AG20443 (cell line): ENCODE measurements at regions not wholly inside any gene's neighbourhood (a gene's known extent, or its start where the extent isn't known, plus 50 kb on each side); places are given as distances from the start of the nearest gene placed in this dataset.

ENCODE experiments used
- DNase-seq: peaks from one replicate; pipeline ENCODE4 v3.0.0; 2012; ENCODE audit warnings: low spot score, mixed read lengths

DNA sequence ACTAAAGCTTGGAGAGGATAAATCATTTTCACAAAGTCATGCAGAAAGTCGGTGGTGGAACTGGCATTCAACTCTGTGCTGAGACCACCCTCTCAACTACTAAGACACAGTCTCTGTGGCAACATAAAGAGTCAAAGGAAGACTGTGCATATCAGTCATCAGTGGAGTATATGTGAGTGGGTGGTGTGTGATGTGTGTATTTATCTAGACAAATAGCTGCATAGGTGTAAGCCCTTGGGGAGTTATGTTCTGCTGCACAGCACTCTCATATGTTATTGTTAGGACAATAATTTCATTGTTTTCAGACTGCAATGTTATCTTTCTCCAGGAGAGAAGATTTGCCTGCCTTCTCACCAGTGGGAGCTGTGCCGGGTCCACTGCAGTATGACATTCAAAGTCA is 186.3 kb upstream of the HNRNPA3 start:
- no peak for DNase-seq

DNA sequence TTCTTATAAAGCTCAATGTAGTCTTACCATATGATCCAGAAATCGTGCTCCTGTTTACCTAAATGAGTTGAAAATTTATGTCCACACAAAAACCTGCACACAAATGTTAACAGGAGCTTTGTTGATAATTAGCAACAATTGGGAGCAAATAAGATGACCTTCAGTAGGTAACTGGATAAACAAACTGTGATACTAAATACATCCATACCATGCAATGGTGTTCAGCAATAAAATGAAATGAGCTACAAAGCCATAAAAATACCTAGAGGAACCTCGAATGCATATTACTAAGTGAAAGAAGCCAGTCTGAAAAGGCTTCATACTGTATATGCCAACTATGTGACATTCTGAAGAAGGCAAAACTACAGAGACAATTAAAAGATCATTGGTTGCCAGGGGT is 185.6 kb upstream of the HNRNPA3 start:
- no peak for DNase-seq

DNA sequence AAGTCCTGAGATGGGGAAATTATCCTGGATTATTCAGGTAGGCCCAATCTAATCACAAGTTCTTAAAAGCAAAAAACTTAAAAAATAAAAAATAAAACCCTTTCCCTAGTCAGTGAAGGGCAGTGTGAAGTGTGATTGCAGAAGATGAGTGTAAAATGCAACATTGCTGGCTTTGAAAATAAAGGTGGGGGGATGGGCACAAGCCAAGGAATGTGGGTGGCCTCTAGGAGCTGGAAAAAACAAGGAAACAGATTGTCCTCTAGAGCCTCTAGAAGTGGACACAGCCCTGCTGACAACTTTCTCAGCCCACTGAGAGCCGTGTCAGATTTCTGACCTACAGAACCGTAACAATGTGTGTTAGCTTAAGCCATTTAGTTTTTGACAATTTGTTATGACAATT is 184.3 kb upstream of the HNRNPA3 start:
- no peak for DNase-seq

DNA sequence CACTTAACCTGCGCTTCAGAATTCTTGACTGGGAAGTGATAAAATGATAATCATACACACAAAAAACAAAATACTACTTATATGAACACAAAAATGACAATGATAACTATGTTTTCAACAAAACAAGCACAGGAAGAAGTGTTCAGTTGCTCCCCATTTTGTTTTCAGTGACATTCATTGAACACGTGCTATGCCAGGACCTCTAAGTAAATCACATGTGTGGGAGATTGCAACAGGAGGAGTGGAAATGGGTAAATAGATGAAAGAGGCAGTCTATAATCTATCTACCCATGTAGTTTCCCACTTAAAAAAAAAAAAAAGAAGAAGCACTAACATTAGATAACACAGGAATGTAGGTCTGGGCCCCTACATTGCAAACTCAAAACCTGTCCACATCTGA is 183.5 kb upstream of the HNRNPA3 start:
- no peak for DNase-seq

DNA sequence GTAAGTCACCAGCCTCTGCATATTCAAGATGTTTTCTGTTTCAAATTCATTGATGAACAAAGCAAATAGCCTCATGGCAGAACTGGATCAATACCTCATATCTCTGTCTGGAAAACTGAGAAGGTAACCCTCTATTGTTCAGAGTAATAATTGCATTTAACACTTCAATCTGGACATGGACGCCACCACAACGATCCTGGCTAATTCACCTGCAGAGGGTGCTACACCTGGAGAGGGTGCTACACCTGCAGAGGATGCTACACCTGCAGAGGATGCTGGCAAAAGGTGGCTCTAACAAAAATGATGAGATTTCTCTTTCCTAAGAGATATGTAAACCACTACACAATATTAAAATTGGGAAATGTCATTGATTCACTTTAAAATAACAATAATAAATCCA is 183.1 kb upstream of the HNRNPA3 start:
- DNase-seq, result no peak

DNA sequence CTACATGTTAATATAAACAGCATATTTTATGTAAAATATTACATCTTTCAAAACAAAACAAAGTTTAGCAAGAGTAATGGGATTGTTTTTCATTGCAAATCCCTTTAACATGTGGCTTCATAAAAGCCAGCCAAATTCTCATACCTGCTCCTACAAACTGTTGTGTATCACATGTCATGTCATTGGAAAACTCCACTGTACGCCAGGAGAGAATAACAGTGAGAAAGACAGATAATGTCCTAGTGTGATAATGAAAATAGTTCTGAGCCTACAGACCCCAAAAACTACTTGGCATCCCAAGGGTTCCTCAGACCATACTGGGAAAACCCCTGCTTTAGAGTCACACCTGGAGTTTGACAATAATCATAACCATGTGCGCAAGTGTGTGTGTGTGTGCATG is 182.7 kb upstream of the HNRNPA3 start:
- DNase-seq, result no peak

DNA sequence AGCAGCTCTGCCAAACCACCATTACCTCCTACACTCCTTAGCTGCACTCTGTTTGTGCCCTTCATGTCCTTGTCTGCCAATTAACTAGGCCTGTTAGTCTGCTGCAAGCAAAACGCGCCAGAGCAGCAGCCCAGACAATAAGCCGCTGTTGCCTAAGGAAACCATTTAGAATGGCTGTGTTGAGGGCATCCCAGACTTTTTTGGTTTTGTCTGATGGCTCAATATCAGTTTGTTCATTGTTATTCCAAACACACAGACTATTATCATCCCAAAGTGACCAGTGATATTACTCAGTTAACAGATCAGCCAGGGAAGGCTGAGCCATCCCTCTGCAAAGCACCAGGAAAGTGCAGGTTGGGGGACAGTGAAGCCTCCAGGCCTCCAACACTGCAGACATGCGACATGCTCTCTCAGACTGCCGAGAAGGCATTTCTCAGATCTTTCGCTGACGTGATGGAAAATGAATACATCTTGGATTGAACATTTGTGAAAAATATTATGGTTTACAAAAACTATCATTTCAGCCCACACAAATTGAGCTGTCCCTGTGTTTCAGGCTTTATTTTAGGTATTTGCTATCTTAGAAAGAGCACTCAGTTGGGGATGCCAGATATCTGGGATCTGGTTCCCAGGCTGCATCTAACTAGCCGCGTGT is 182.0 kb upstream of the HNRNPA3 start:
- no peak for DNase-seq

DNA sequence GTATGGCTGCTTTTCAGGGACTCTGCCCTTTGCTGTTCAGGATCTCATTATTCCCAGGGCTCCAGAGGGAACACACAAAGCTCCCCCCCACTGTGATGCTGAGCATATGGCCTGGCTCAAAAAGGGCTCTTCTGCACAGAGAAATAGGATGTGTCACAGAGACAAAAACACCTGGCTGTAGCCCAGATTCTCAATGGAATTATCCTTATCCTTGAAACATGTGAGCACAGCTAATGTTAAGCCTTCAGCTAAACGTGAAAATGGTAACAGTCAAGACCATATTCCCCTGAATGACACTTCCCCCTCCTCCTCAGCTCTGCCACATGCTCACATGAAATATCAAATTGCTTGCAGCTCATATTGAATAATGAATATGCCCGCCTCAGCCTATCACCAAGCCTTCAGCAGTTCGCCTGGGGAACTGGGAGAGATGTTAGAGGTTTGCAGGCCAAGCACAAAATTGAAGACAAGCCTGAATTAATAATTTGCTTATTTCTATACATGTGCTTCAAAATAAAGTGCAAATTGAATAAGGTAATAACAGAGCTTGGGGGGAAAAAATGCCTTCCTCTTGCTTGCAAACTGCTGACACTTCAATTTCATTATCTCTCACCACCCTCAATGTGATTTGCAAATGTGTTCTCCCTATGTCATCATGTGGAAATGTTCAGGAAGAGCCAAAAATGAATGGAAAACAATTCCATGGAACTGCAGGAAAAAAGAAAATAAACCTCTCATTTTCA is 181.0 kb upstream of the HNRNPA3 start:
- no peak for DNase-seq

DNA sequence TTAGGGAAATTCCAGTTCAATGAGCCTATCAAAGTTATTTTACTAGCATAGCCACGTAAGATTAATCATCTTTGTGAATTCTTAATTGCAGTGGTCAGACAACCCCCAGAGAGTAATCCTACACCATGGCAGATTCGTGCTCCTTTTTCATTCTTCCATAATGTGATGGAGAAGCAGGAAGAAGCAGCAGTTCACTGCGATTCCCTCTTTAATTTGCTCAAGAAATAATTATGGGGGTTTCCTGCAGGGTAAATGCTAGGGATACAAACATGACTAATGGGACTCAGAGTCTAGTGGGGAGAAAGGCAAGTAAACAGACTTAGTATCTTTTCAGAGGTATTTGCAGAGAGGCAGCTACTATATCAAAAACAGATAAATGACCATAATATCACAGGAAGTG is 175.8 kb upstream of the HNRNPA3 start:
- no peak for DNase-seq

DNA sequence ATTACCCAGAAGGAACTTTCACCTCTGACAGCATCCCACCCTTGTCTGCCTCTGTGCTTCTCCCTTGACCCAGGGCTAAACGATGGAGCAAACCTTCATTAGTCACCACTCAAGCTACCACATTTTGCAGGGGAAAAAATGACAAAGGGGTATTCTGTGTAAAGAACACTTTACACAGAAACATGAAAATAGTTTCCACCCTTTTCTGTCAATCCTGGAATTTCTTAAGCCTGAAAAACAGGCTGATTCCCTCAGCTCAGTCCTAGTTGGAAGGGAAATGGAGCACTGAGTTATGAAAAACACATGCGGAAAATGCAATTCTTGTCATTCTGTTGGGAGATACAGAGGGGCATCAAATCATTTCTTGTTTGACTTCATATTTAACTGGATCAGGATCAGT is 175.0 kb upstream of the HNRNPA3 start:
- no peak for DNase-seq

DNA sequence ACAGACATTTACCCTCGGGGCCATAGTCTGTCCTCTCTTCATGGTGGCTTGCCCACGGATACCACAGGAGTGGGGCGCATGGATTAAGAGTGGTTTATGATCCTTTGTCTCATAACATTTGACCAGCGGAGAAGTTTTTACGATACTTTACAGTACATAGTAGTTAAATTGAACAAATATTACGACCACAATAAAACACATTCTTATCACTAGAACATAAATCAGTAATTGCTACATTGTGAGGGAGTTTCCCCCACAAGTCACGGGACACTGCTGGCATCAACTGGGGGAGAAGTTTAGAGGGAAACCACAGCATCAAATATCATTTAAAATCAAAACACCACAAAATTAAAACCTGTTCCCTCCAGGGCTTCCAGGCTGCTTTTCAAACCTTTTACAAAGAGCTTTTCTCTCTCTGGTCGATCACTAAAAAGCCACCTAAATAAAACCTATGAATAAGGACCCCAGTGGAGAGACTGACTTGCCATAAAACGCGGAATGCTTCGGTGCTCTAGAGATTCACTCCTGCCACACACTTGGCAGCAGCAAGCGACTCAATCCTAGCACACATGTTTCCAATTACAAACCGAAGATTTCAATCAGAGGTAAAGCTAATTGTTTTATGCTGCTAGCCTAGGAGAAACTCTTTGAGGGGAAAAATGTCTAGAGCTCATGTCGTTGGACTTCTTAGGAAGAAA is 173.7 kb upstream of the HNRNPA3 start:
- DNase-seq, result peak; percentile 33

DNA sequence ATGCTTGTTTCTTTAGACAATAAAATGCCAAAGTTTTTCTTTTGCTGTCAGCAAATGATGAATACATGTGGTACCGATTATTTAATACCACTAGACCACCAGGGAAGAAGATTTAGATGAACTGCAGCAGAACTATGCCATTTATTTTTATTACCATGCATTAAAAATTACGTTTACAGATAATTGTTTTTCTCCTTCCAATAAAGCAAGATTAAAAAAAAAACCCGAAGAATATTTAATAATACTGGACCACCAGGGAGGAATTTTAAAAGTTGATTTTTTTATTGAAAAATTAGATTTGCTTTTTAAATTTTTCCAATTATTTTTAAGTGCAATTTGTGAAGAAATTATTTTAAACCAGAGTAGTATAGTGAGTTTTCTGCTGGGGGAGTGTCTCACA is 170.3 kb upstream of the HNRNPA3 start:
- DNase-seq, result no peak

DNA sequence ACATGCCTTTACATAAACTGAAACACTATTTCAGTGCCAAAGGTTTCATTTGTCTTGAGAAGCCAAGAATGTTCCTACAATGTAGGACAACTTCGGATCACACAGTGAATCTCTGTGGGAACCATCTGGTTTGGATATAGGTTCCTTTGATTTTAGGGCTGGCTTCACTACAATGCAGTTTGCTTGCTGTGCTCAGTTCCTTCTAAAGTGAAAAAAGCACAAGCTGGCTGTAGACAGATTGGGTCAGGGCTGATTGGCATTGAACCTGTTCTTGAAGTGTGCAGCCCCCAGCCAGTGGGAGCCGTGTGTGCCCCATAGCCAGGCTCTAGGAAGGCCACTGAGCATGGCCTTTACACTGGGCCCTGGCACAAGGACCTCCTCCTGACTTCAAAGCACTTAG is 167.9 kb upstream of the HNRNPA3 start:
- DNase-seq, result no peak

DNA sequence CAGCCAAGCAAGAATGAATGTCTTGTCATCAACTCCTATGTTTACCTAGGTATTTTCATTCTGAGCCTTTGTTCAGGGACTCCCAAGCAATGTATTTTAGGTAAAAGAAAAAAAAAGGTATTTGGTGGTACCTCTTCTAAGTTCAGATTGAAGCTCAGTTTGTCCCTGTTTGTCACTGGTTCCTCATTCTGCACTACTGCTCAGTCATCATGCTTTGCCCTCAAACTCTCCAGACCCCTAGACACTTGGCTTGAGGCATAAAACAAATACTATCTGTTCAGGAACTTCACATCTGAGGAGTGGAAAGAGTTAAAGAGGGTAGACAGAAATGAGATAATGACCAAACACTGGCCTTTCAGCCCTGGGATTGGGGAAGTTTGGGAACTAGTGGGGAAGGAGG is 163.6 kb upstream of the HNRNPA3 start:
- DNase-seq, result no peak

DNA sequence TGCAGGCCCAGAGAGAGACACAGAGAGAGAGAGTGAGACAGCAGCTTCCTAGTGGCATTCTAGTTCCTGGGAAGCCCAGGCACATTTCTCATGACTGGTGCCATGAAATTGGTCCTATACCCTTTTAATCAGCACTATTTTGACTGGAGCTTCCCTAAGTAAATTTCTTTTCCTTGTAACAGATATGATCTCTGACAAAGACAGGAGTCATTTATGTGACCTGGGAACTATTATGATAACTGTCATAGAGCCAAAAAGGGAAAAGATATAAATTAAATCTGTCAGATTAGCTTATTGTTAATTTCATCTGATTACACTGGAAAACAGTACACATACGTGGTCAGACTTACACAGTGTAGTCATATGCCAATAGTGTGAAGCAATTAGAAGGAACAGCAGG is 161.3 kb upstream of the HNRNPA3 start:
- DNase-seq, result no peak

DNA sequence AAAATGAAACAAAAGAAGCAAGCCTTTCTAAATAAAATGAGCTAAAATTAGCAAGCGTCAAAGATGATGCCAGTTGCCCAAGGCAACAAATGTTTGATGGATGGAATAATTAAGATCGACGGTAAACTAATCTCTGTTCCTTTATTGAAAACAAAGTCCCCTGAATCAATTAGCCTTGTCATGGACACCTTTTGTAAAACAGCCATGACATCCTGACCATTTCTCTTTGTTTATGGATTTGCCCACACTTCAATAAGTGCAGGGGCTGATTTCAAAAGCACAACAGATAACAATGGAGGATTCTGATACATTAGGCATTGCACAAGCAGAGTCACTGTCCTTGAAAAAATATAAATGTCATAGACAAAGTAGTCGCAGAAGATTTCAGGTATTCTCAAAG is 160.1 kb upstream of the HNRNPA3 start:
- DNase-seq, result no peak

DNA sequence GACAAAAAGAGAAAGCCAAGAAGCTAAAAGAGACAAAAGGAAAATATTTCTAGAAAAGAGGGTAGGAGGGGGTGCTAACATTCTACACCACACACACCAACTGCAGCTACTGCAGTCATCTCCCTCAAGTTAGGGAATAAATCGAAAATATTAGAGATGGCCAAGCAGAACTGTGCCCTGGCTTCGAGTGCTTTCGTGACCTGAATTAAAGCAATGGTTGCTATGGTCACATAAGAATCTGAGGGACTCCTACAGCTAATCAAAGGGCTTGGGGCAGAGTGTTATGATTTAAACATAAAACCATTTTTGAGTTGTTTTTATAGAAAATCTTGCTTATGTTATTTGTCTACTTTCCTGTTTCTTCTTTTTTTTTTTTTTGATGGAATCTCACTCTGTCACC is 159.6 kb upstream of the HNRNPA3 start:
- DNase-seq, result no peak

DNA sequence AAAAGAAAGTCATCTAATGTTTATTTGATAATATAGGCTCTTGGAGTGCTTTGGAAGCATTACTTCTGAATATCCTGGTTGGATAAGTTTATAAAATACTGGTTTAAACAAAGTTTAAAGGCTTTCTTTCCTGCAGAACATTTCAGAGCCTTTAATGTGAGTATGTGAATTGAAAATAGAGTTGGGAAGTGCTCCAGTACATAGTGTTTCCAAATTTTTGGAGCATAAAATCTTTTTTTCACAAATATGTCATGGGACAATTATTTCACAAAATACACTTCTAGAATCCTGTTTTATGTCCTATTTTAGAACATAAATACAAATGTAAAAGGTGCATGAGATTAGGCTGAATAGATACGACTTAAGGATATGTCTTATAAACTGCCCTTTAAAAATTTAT is 158.9 kb upstream of the HNRNPA3 start:
- DNase-seq, result no peak

DNA sequence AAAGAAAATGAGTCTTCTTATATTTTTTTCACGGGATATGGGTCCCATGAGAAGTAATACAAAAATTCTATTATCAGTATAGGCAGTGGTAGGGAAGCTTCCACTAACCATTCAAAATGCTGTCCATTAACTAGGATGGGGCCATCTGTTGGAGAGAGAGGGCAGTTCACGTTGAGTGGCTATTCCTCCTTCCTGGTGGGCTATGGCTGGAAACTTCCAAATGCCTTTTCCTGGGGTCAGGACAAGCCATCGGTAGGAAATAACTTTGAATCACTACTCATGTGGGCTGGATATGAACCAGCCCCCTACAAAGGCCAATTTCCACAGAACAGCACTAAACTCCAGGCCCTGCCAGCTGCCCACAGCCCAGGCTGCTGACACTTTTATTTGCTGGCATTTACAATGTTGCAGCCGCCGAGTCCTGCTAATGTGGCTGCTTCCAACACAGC is 156.1 kb upstream of the HNRNPA3 start:
- DNase-seq, result no peak

DNA sequence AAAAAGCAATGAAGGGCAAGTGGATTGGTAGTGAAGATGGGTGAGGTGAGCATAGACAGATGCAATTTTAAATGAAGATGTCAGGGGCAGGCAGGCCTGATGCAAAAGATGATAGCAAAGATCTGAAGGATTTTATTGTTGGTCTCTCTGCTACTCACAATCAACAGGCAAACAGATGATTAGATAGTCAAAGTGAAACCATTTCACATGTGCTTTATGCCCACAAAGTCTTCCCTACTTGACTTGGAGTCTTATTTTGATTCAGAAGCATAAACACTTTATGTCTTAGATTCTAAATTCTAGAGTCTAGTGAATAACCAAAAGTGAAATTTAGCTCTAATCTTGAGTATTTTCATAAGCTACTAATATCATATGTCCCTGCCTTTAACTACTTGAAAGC is 153.8 kb upstream of the HNRNPA3 start:
- no peak for DNase-seq

DNA sequence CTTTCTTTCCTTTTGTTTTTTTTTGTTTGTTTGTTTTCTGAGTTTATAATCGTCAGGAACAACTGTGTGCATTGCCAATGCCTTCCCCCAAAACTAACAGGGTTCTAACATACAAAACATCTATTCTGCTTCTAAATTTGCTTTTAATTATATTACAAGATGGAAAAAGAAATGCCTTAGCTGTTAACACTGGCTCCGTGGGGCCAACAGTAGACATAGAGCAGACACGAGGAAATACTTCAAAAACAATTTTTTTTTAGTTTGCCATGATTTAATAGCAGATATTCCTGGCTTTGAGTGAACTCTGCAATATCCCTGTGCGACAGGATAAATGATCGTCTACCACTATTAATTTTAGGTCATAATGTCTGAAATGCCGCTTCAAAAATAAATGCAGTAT is 153.3 kb upstream of the HNRNPA3 start:
- no peak for DNase-seq

DNA sequence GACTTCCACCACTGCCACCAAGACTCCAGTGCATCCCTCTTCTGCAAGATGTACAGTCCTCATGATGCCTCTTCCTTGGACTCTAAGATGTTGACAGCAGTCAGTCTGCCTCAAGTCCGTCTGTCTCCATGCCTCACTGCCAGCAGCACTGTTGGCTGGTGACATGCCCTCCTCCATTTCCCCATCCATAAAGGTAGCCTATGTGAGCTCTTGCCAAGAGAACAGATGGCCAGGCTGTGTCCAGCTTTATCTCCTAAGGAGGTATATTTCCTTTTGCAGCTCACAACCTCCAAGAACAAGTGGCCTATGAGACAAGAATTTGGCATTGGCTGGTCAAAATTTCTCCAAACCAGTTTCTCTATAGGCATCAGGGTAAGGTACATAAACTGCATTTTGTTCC is 149.3 kb upstream of the HNRNPA3 start:
- DNase-seq, result no peak

DNA sequence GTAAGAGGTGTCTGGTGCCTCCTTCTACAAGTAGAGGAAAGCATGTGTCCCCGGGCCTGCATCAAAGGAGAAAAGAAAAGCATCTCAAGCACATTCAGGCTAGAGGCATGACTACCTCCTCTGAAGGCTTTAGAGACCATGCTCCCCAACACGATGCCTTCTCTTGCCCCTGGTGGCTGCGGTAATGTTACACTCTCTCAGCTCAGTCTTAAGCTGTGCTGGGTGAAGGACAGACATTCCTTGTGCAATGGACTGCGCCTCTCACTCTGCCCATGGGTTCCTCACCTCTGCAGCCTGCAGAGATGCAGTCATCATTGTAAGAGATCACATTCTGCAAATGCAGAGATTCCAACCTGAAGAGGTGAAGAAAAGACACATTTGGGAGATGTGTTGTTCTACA is 148.2 kb upstream of the HNRNPA3 start:
- no peak for DNase-seq
